SK-N-SH (cell line): ENCODE measurements at regions not wholly inside any gene's neighbourhood (a gene's known extent, or its start where the extent isn't known, plus 50 kb on each side); places are given as distances from the start of the nearest gene placed in this dataset.

Source experiments
- CTCF ChIA-PET: fragments of 300-600, 350-600 bp; formaldehyde crosslinking; extraction: SDS; loops from one replicate; lab custom pipeline; 2021; lab: Yijun Ruan, JAX
- POLR2A ChIA-PET: fragments of 350-600 bp; sonication (Branson Sonifier 250); formaldehyde crosslinking; extraction: SDS; loops from one replicate; lab custom pipeline; 2020; ENCODE audit warnings: antibody characterized with exemption, inconsistent platforms; lab: Yijun Ruan, JAX
- DNase-seq: peaks from one replicate; pipeline ENCODE4 v3.0.0; 2012
- H2AFZ ChIP-seq: fragments of 200-600 bp; sonication (generic); 2 replicates; pipeline ENCODE4 v1.8.1; 2016; ENCODE audit warnings: antibody characterized with exemption, mild to moderate bottlenecking, low read depth
- H3F3A ChIP-seq: fragments of 200-600 bp; sonication (generic); replicated peaks from 2 replicates; pipeline ENCODE3; 2016; ENCODE audit warnings: antibody characterized with exemption, mild to moderate bottlenecking; ENCODE audit not compliant: insufficient read depth
- H3K27ac ChIP-seq, 2 experiments: fragments of 200-500 bp in 1 of 2; fragments of 200-600 bp in 1 of 2; sonication (Bioruptor generic) in 1 of 2; sonication (generic), shearing (Covaris generic) in 1 of 2; 2 replicates each; pipeline versions ENCODE4 v1.5.1 to v1.6.1; 2014 to 2016; ENCODE audit warnings: low read depth in 2 of 2, inconsistent platforms in 1 of 2, low read length in 1 of 2, mild to moderate bottlenecking in 1 of 2, mixed read lengths in 1 of 2
- H3K27me3 ChIP-seq: fragments of 200-600 bp; sonication (generic), shearing (Covaris generic); 2 replicates; pipeline ENCODE4 v1.6.1; 2016; ENCODE audit warnings: mixed run types; ENCODE audit not compliant: insufficient read depth
- H3K36me3 ChIP-seq, 2 experiments: fragments of 200-500 bp in 1 of 2; fragments of 200-600 bp in 1 of 2; sonication (Bioruptor generic) in 1 of 2; sonication (generic) in 1 of 2; replicated peaks in 1 of 2; 2 replicates each; pipeline versions ENCODE3 to v1.5.1; 2014 to 2016; ENCODE audit warnings: low read length in 1 of 2, mild to moderate bottlenecking in 1 of 2; ENCODE audit not compliant: insufficient read depth in 2 of 2, control insufficient read depth in 1 of 2
- H3K4me1 ChIP-seq, 2 experiments: fragments of 200-500 bp in 1 of 2; fragments of 200-600 bp in 1 of 2; sonication (Bioruptor generic) in 1 of 2; sonication (generic), shearing (Covaris generic) in 1 of 2; 2 replicates each; pipeline versions ENCODE4 v1.5.1 to v1.6.1; 2014 to 2016; ENCODE audit warnings: low read depth in 1 of 2, low read length in 1 of 2, mixed run types in 1 of 2; ENCODE audit not compliant: insufficient read depth in 2 of 2, control insufficient read depth in 1 of 2
- H3K4me2 ChIP-seq: fragments of 200-600 bp; sonication (generic), shearing (Covaris generic); 2 replicates; pipeline ENCODE4 v1.6.1; 2017; ENCODE audit warnings: mixed run types
- H3K4me3 ChIP-seq, 2 experiments: fragments of 200-500 bp in 1 of 2; fragments of 200-600 bp in 1 of 2; sonication (Bioruptor generic) in 1 of 2; sonication (generic), shearing (Covaris generic) in 1 of 2; 2 replicates each; pipeline versions ENCODE4 v1.5.1 to v1.8.1; 2014 to 2016; ENCODE audit warnings: low read depth in 2 of 2, inconsistent platforms in 1 of 2, low read length in 1 of 2, mild to moderate bottlenecking in 1 of 2, mixed read lengths in 1 of 2, moderate library complexity in 1 of 2
- H3K79me2 ChIP-seq: fragments of 200-600 bp; sonication (generic); 2 replicates; pipeline ENCODE4 v1.8.1; 2017; ENCODE audit warnings: mild to moderate bottlenecking; ENCODE audit not compliant: insufficient read depth
- H3K9ac ChIP-seq: fragments of 200-600 bp; sonication (generic); 2 replicates; pipeline ENCODE4 v1.6.1; 2017; ENCODE audit warnings: mixed run types
- H3K9me2 ChIP-seq: fragments of 200-600 bp; sonication (generic); 2 replicates; pipeline ENCODE4 v1.6.1; 2017; ENCODE audit warnings: mixed run types
- H3K9me3 ChIP-seq: fragments of 200-600 bp; sonication (generic); 2 replicates; pipeline ENCODE4 v1.6.1; 2017; ENCODE audit warnings: mixed run types, mild to moderate bottlenecking, moderate library complexity
- H4K20me1 ChIP-seq: fragments of 200-600 bp; sonication (generic); 2 replicates; pipeline ENCODE4 v1.6.1; 2017; ENCODE audit warnings: mild to moderate bottlenecking, mixed run types; ENCODE audit not compliant: insufficient read depth
- CTCF ChIP-seq: fragments of 200-600 bp; sonication (generic); IDR thresholded peaks from 2 replicates; pipeline ENCODE4 v1.6.1; 2017; ENCODE audit warnings: antibody characterized with exemption, mild to moderate bottlenecking, moderate library complexity
- EP300 ChIP-seq, 2 experiments: IDR thresholded peaks; 2 replicates each; pipeline versions ENCODE4 v1.4.0 to v1.6.1; 2012; ENCODE audit warnings: borderline replicate concordance in 1 of 2, low read depth in 1 of 2, low read length in 1 of 2
- FOXJ3 ChIP-seq: sonication (generic); formaldehyde crosslinking; IDR thresholded peaks from 2 replicates; pipeline ENCODE4 v1.5.1; 2020; ENCODE audit warnings: mild to moderate bottlenecking, missing genetic modification reagents
- GABPA ChIP-seq: IDR thresholded peaks from 2 replicates; pipeline ENCODE4 v1.4.0; 2012; ENCODE audit warnings: low read depth, mild to moderate bottlenecking
- IRF3 ChIP-seq: fragments of 150-350 bp; IDR thresholded peaks from 2 replicates; pipeline ENCODE4 v1.6.1; 2016; ENCODE audit warnings: mild to moderate bottlenecking, low read depth, low read length
- JUND ChIP-seq: IDR thresholded peaks from 2 replicates; pipeline ENCODE4 v1.4.0; 2012
- NFIC ChIP-seq: IDR thresholded peaks from 2 replicates; pipeline ENCODE4 v1.4.0; 2012; ENCODE audit warnings: borderline replicate concordance
- POLR2AphosphoS5 ChIP-seq: IDR thresholded peaks from 2 replicates; pipeline ENCODE4 v1.6.1; 2012; ENCODE audit warnings: low read depth, low read length
- REST ChIP-seq: IDR thresholded peaks from 2 replicates; pipeline ENCODE4 v1.6.1; 2012; ENCODE audit warnings: mild to moderate bottlenecking, low read depth, low read length, moderate library complexity
- RXRA ChIP-seq: IDR thresholded peaks from 2 replicates; pipeline ENCODE4 v1.4.0; 2012; ENCODE audit warnings: low read depth, mild to moderate bottlenecking, borderline replicate concordance
- SIN3A ChIP-seq: IDR thresholded peaks from 2 replicates; pipeline ENCODE4 v1.6.1; 2012; ENCODE audit warnings: low read depth, mild to moderate bottlenecking, low read length, moderate library complexity, borderline replicate concordance
- SMC3 ChIP-seq: IDR thresholded peaks from 2 replicates; pipeline ENCODE4 v1.6.1; 2012; ENCODE audit warnings: low read depth, low read length, improper control_type of control experiment
- USF2 ChIP-seq: fragments of 150-350 bp; IDR thresholded peaks from 2 replicates; pipeline ENCODE4 v1.6.1; 2017; ENCODE audit warnings: antibody characterized with exemption, low read length, low read depth, borderline replicate concordance
- YY1 ChIP-seq: IDR thresholded peaks from 2 replicates; pipeline ENCODE4 v1.4.0; 2012; ENCODE audit warnings: low read depth, mild to moderate bottlenecking
- WGBS: methylation state at CpG from one replicate; pipeline ENCODE4 v1.1.6; 2017; ENCODE audit warnings: low lambda C conversion rate; 5-methylcytosine and 5-hydroxymethylcytosine counted together
- TF ChIP-seq, protein P1 (sequence below): IDR thresholded peaks from 2 replicates; pipeline ENCODE4 v1.4.0; 2012; ENCODE audit warnings: low read depth, borderline replicate concordance
- TF ChIP-seq, protein P2 (sequence below): IDR thresholded peaks from 2 replicates; pipeline ENCODE4 v1.4.0; 2012; ENCODE audit warnings: low read depth
- TF ChIP-seq, protein P3 (sequence below): IDR thresholded peaks from 2 replicates; pipeline ENCODE4 v1.4.0; 2012; ENCODE audit warnings: low read depth, borderline replicate concordance

- TF ChIP-seq, protein P1, sequence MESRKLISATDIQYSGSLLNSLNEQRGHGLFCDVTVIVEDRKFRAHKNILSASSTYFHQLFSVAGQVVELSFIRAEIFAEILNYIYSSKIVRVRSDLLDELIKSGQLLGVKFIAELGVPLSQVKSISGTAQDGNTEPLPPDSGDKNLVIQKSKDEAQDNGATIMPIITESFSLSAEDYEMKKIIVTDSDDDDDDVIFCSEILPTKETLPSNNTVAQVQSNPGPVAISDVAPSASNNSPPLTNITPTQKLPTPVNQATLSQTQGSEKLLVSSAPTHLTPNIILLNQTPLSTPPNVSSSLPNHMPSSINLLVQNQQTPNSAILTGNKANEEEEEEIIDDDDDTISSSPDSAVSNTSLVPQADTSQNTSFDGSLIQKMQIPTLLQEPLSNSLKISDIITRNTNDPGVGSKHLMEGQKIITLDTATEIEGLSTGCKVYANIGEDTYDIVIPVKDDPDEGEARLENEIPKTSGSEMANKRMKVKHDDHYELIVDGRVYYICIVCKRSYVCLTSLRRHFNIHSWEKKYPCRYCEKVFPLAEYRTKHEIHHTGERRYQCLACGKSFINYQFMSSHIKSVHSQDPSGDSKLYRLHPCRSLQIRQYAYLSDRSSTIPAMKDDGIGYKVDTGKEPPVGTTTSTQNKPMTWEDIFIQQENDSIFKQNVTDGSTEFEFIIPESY, result no peak
- no peak for TF ChIP-seq RXRA
- TF ChIP-seq, all 33 proteins: peak for 0
These were observed 217.2 kb upstream of the UMPS start (continued) for GRCh38 chr3:124512881-124513609.

DNA sequence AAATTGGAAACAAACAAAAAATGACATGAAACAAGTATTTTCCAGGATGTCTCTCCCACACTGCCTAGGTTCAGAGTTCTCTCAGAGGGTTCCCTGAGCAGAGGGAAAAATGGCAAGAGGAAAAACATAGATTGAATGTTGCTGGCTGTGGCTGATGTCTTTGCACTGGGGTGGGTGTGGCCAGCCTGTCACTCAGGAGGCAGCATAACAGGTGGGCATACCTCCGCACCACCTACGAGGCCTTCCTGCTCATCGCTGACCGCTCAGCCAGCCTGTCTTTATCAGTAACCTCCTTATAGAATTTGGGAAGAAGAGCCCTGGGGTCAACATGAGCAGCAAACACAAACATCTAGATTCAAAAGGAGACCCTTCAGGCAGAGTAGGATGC lies 216.6 kb upstream of the UMPS start:
- Histone ChIP-seq H3K9me3 (no peaks in the 10 kb centered on the region), H3F3A (peaks cover 6% of the 10 kb centered on the region), H4K20me1 (no peaks in the 10 kb centered on the region), H3K9ac (no peak overlapping the region), H3K4me1 (no peaks in the 10 kb centered on the region), H3K9me2 (no peaks in the 10 kb centered on the region), H3K79me2 (no peaks in the 10 kb centered on the region), H2AFZ (no peak overlapping the region), H3K27ac (no peak overlapping the region), H3K36me3 (peaks cover 2 to 4% of the 10 kb centered on the region in 2 experiments), H3K4me2 (no peak overlapping the region), H3K4me3 (no peak overlapping the region), H3K27me3 (no peaks in the 10 kb centered on the region)
- ChIA-PET POLR2A (no interaction called here), CTCF (interaction anchor here (1.7 kb wide), 1 partner anchor 47 kb away, joined by 8 read pairs; no protein-coding TSS in a partner anchor)
- 98% methylated on average over 4 of the region's 4 CpGs for WGBS
- DNase-seq, result no peak
- TF ChIP-seq EP300 (IDR thresholded peaks at IDR 0.05; ENCODE audit: borderline replicate concordance in 1 of 2, low read depth in 1 of 2, low read length in 1 of 2), result no peak
- TF ChIP-seq JUND, result no peak
- TF ChIP-seq SIN3A, result no peak
- TF ChIP-seq CTCF, result no peak
- no peak for TF ChIP-seq GABPA
- TF ChIP-seq IRF3, result no peak
- TF ChIP-seq YY1, result no peak
- TF ChIP-seq REST, result no peak
- TF ChIP-seq, protein P2, sequence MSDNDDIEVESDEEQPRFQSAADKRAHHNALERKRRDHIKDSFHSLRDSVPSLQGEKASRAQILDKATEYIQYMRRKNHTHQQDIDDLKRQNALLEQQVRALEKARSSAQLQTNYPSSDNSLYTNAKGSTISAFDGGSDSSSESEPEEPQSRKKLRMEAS, result no peak
- no peak for TF ChIP-seq NFIC
- TF ChIP-seq, protein P3, sequence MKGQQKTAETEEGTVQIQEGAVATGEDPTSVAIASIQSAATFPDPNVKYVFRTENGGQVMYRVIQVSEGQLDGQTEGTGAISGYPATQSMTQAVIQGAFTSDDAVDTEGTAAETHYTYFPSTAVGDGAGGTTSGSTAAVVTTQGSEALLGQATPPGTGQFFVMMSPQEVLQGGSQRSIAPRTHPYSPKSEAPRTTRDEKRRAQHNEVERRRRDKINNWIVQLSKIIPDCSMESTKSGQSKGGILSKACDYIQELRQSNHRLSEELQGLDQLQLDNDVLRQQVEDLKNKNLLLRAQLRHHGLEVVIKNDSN, result no peak
- TF ChIP-seq POLR2AphosphoS5, result no peak
- no peak for TF ChIP-seq FOXJ3 (CRISPR knock-in tag)
- TF ChIP-seq USF2, result no peak
- no peak for TF ChIP-seq SMC3
